Caco-2 (cell line): ENCODE measurements at regions not wholly inside any gene's neighbourhood (a gene's known extent, or its start where the extent isn't known, plus 50 kb on each side); places are given as distances from the start of the nearest gene placed in this dataset.

Experiments
- BruUV-seq: library from RNA; stranded (reverse); fragments of 400-500 nt; replicated peaks from 2 replicates; lab custom pipeline; 2021; lab: Mats Ljungman, UMichigan
- CTCF ChIA-PET: fragments of 300-600 bp; sonication (Branson Sonifier 250); formaldehyde crosslinking; loops from one replicate; lab custom pipeline; 2022; ENCODE audit warnings: antibody characterized with exemption; lab: Charles Lee
- POLR2A ChIA-PET: fragments of 300-600 bp; sonication (Branson Sonifier 250); formaldehyde crosslinking; loops from one replicate; lab custom pipeline; 2022; ENCODE audit warnings: antibody characterized with exemption; lab: Charles Lee
- DNase-seq, 2 experiments: peaks; one replicate each; pipeline versions ENCODE4 v3.0.0 to v3.0.0-alpha.2; 2020 to 2022
- H3K27me3 ChIP-seq: replicated peaks from 2 replicates; pipeline ENCODE4 v1.6.0; 2011; ENCODE audit warnings: low read length; ENCODE audit not compliant: control insufficient read depth, insufficient read depth
- H3K36me3 ChIP-seq: 2 replicates; pipeline ENCODE4 v1.5.1; 2011; ENCODE audit warnings: low read length; ENCODE audit not compliant: control insufficient read depth, insufficient read depth
- H3K4me1 ChIP-seq: fragments of 250-450 bp; sonication (Bioruptor Pico); 2 replicates; pipeline ENCODE4 v1.5.1; 2020; ENCODE audit warnings: mild to moderate bottlenecking
- H3K4me3 ChIP-seq: 2 replicates; pipeline ENCODE4 v1.5.1; 2011; ENCODE audit warnings: low read depth, mild to moderate bottlenecking, control low read depth, low read length
- H3K9me3 ChIP-seq: fragments of 250-450 bp; sonication (Bioruptor Pico); 2 replicates; pipeline ENCODE4 v1.5.1; 2020; ENCODE audit warnings: mild to moderate bottlenecking, moderate library complexity
- H3K27ac Mint-ChIP-seq: one replicate; pipeline ENCODE4 v1.8.0; 2022; ENCODE audit warnings: mixed read lengths; ENCODE audit not compliant: unreplicated experiment
- H3K27me3 Mint-ChIP-seq: one replicate; pipeline ENCODE4 v1.8.0; 2022; ENCODE audit warnings: mixed read lengths; ENCODE audit not compliant: insufficient read depth, unreplicated experiment
- H3K36me3 Mint-ChIP-seq: one replicate; pipeline ENCODE4 v1.8.0; 2022; ENCODE audit warnings: mild to moderate bottlenecking, mixed read lengths; ENCODE audit not compliant: insufficient read depth, unreplicated experiment
- H3K4me1 Mint-ChIP-seq: one replicate; pipeline ENCODE4 v1.8.0; 2022; ENCODE audit warnings: low read depth, mixed read lengths; ENCODE audit not compliant: unreplicated experiment
- H3K4me3 Mint-ChIP-seq: one replicate; pipeline ENCODE4 v1.8.0; 2022; ENCODE audit warnings: mild to moderate bottlenecking, moderate library complexity, mixed read lengths; ENCODE audit not compliant: unreplicated experiment
- H3K9me3 Mint-ChIP-seq: one replicate; pipeline ENCODE4 v1.8.0; 2022; ENCODE audit warnings: mixed read lengths; ENCODE audit not compliant: unreplicated experiment
- intact Hi-C: fragments of 100-400 bp; cut with micrococcal nuclease; formaldehyde crosslinking; loops from one replicate; pipeline ENCODE4 v1.10.0; 2022; ENCODE audit not compliant: unreplicated experiment
- TF ChIP-seq, protein P1 (sequence below), 2 experiments: fragments of 200-600 bp in 1 of 2; IDR thresholded peaks; 1 replicate in 1 of 2; 2 replicates in 1 of 2; pipeline versions ENCODE4 v1.5.1 to v1.8.0; 2011 to 2022; ENCODE audit warnings: antibody characterized with exemption in 1 of 2, control low read depth in 1 of 2, inconsistent platforms in 1 of 2, low read depth in 1 of 2, low read length in 1 of 2, mild to moderate bottlenecking in 1 of 2, moderate library complexity in 1 of 2; ENCODE audit not compliant: insufficient read depth in 1 of 2, severe bottlenecking in 1 of 2, unreplicated experiment in 1 of 2

GRCh38 chr3:163315786-163316185 lies 1762.5 kb downstream of the SI start:
- H3K27me3 ChIP-seq = no peaks in the 10 kb centered on the region
- no peaks in the 10 kb centered on the region for H3K36me3 ChIP-seq
- TF ChIP-seq, protein P1, sequence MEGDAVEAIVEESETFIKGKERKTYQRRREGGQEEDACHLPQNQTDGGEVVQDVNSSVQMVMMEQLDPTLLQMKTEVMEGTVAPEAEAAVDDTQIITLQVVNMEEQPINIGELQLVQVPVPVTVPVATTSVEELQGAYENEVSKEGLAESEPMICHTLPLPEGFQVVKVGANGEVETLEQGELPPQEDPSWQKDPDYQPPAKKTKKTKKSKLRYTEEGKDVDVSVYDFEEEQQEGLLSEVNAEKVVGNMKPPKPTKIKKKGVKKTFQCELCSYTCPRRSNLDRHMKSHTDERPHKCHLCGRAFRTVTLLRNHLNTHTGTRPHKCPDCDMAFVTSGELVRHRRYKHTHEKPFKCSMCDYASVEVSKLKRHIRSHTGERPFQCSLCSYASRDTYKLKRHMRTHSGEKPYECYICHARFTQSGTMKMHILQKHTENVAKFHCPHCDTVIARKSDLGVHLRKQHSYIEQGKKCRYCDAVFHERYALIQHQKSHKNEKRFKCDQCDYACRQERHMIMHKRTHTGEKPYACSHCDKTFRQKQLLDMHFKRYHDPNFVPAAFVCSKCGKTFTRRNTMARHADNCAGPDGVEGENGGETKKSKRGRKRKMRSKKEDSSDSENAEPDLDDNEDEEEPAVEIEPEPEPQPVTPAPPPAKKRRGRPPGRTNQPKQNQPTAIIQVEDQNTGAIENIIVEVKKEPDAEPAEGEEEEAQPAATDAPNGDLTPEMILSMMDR (IDR thresholded peaks at IDR 0.05; ENCODE audit: insufficient read depth in 1 of 2, low read depth in 1 of 2, low read length in 1 of 2, severe bottlenecking in 1 of 2, unreplicated experiment in 1 of 2) = no peak
- POLR2A ChIA-PET = no interaction called here
- Mint-ChIP-seq H3K4me3 (no peak overlapping the region), H3K36me3 (no peaks in the 10 kb centered on the region), H3K27ac (no peak overlapping the region), H3K4me1 (no peaks in the 10 kb centered on the region), H3K9me3 (no peaks in the 10 kb centered on the region), H3K27me3 (no peaks in the 10 kb centered on the region)
- DNase-seq = no peak
- no peak overlapping the region for H3K4me3 ChIP-seq
- intact Hi-C loops = no loop called here
- H3K9me3 ChIP-seq = no peaks in the 10 kb centered on the region
- H3K4me1 ChIP-seq = no peaks in the 10 kb centered on the region
- CTCF ChIA-PET = no interaction called here
- no TSS peak for BruUV-seq

- H3K36me3 ChIP-seq = no peaks in the 10 kb centered on the region
- H3K27ac Mint-ChIP-seq = no peak overlapping the region
- H3K9me3 ChIP-seq = no peaks in the 10 kb centered on the region
- H3K27me3 Mint-ChIP-seq = no peaks in the 10 kb centered on the region
- intact Hi-C loops = no loop called here
- CTCF ChIA-PET = no interaction called here
- H3K36me3 Mint-ChIP-seq = no peaks in the 10 kb centered on the region
- TF ChIP-seq, protein P1 (IDR thresholded peaks at IDR 0.05; ENCODE audit: insufficient read depth in 1 of 2, low read depth in 1 of 2, low read length in 1 of 2, severe bottlenecking in 1 of 2, unreplicated experiment in 1 of 2) = no peak
- H3K9me3 Mint-ChIP-seq = peaks cover 16% of the 10 kb centered on the region
- no peak overlapping the region for H3K4me3 ChIP-seq
- DNase-seq = no peak
- H3K4me1 ChIP-seq = no peaks in the 10 kb centered on the region
- POLR2A ChIA-PET = no interaction called here
- H3K4me3 Mint-ChIP-seq = no peak overlapping the region
- H3K27me3 ChIP-seq = no peaks in the 10 kb centered on the region
- BruUV-seq = no TSS peak
- no peaks in the 10 kb centered on the region for H3K4me1 Mint-ChIP-seq
Observed at GRCh38 chr3:163306405-163306804, 1771.9 kb downstream of the SI start.

- no peak overlapping the region for H3K4me3 ChIP-seq
- BruUV-seq = no TSS peak
- Mint-ChIP-seq H3K4me1 (no peaks in the 10 kb centered on the region), H3K27ac (no peak overlapping the region), H3K36me3 (no peaks in the 10 kb centered on the region), H3K27me3 (peaks cover 6% of the 10 kb centered on the region), H3K9me3 (no peaks in the 10 kb centered on the region), H3K4me3 (no peak overlapping the region)
- H3K4me1 ChIP-seq = no peaks in the 10 kb centered on the region
- H3K27me3 ChIP-seq = no peaks in the 10 kb centered on the region
- DNase-seq = no peak
- intact Hi-C loops = loop anchor here (1.0 kb wide), 1 partner anchor 216 kb away; no protein-coding TSS in a partner anchor
- no peaks in the 10 kb centered on the region for H3K9me3 ChIP-seq
- H3K36me3 ChIP-seq = no peaks in the 10 kb centered on the region
- TF ChIP-seq, protein P1 (IDR thresholded peaks at IDR 0.05; ENCODE audit: insufficient read depth in 1 of 2, low read depth in 1 of 2, low read length in 1 of 2, severe bottlenecking in 1 of 2, unreplicated experiment in 1 of 2) = no peak
- POLR2A ChIA-PET = no interaction called here
- CTCF ChIA-PET = no interaction called here
Observed at GRCh38 chr3:163273694-163274093, 1777.1 kb downstream of the OTOL1 start.
